EH (cell line): ENCODE measurements at regions not wholly inside any gene's neighbourhood (a gene's known extent, or its start where the extent isn't known, plus 50 kb on each side); places are given as distances from the start of the nearest gene placed in this dataset.

Experiments
- DNase-seq: peaks from one replicate; pipeline ENCODE4 v3.0.0-alpha.2; 2015; ENCODE audit warnings: low read depth

DNA sequence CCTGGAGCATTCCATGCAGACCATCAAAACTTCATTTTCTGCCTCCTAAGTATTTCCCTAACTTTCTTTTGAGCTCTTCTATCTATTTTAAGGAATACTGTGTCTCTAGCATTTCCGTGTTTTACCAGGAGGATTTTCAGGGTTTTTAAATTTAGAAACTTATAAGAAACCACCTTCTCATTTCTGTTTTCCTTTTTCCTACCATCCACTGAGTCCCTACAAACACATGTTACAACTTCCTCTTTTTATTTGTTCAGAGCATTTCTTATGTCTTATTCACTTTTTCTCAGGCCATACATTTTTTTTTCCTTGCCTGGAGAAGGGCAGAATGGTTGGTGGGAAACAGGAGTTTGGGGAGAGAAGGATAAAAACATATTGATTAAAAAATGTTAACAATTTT, 130.0 kb upstream of the BMP5 start:
- DNase-seq = no peak

DNA sequence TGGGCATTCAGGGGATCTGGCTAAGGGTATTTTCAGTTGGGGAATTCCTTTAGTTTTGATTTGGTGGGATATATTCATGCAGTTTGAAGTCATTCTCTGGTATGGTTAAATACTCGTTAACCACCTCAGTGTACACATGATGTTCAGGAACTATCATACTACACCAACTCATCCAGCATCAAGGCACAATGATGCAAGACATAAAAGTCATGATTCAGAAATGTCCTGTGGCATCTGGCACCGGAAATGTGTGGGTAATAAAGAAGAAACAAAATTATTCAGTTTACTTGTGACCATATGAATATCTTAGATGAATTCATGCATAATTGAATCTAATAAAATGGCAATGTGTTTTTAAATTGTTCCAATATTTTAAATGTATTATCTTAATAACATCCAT, 129.0 kb upstream of the BMP5 start:
- peak; percentile 4 for DNase-seq

DNA sequence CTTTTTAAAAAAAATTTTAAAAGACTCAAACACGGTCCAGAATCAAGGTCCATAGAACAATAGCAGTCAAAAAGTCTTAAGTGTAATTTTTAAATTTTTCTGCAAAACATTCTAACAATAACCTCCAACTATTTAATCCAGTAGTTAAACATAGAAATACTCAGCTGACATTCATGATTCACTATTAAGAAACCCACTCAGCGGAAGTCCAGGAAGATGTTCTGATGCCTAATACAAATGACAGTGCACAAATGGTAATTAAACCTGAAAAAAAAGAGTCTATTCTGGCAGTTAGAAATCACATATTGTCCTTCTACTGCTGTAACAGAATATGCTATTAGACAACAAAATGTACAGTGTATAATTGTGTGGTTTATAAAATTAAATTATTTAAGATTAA, 128.2 kb upstream of the BMP5 start:
- no peak for DNase-seq

DNA sequence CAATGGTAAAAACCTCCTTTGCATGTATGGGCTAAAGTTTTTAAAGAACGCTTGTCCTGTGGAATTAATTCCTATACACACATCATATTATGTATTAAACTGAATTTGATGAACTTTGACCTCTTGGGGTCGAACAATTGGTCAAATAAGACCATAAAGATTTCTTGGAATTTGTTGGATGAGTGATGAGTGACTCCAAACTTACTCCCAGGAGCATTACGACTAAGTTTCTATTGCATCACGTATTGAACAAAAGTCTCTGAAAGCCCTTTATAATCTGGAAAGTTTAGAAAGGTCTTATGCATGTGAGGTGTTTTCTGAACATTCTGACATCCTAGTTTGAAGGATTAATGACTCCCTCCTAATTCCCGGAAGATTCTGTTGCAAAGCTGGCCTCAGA, 126.9 kb upstream of the BMP5 start:
- no peak for DNase-seq

DNA sequence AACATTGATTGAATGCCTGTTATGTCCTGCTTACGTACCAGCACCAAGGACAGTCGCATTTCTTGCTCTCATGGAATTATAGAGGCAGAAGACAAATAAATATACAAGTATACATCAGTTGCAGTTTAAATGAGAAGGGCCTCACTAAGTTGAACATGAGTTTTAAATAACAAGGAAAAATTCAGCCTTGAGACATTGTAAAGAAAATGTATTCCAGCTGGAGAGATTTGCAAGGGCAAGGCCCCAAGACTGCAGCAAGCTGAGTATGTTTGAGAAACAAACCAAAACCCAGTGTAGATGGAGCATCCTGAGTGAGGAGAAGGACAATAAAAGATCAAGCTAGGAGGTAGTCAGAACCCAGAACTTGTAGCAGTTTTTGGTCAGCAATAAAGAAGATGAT, 123.2 kb upstream of the BMP5 start:
- DNase-seq = no peak

DNA sequence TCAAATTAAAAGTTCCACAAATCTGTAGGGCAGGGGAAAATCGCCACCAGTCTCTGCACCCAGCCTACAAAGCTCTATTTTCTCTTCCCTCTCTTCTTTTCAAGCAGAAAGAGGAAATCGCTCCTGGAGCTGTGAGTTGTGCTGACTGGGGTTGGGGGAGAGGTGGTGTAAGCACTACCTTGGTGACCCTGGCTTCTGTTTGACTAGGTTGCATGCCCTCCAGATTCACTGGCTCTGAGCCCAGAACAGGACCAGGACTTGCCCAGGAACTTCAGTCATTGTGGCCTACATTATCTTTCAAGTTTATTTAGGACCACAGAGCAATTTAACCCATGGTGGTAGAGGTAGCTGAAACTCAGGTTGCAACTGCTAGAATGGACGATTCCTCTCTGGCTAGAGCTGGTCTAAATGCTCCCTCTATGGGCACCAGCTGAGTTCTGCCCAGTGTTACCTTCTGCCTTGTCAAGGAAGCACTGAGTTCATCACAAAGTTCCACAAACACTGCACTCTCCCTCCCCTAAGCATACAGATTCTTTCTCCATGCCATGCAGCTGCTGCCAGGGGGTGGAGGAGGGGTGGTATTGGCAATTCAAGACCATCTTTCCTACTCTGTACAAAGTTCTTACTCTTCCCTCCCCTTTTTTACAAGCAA, 122.0 kb upstream of the BMP5 start:
- no peak for DNase-seq

DNA sequence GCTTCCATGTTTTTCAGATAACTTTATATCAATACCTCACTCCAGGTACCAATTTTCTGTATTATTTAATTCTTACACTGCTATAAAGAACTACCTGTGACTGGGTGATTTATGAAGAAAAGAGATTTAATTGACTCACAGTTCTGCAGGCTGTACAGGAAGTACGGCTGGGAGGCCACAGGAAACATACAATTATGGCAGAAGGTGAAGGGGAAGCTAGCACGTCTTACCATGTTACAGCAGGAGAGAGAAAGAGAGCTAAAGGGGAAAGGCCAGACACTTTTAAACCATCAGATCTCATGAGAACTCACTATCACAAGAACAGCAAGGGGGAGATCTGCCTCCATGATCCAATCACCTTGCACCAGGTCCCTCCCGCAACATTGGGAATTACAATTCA, 119.1 kb upstream of the BMP5 start:
- no peak for DNase-seq

DNA sequence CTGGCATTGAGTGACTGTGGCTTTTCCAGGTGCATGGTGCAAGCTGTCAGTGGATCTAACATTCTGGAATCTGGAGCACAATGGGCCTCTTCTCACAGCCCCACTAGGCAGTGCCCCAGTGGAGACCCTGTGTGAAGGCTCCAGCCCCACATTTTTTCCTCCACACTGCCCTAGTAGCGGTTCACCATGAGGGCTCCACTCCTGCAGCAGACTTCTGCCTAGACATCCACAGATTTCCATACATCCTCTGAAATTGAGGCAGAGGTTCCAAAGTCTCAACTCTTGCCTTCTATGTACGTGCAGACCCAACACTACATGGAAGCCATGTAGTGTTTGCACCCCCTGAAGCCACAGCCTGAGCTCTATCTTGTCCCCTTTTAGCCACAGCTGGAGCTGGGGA, 118.0 kb upstream of the BMP5 start:
- no peak for DNase-seq

DNA sequence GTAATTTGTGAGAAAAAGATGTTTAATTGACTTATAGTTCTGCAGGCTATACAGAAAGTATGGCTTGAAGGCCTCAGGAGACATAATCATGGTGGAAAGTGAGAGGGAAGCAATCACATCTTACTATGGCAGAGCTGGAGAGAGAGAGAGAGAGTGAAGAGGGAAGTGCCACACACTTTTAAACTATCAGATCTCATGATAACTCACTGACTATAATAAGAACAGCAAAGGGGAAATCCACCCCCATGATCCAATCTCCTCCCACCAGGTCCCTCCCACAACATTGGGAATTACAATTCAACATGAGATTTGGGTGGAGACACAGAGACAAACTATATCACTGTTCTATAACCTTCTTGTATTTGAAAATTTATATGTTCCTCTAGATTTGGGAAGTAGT, 117.2 kb upstream of the BMP5 start:
- DNase-seq = no peak

DNA sequence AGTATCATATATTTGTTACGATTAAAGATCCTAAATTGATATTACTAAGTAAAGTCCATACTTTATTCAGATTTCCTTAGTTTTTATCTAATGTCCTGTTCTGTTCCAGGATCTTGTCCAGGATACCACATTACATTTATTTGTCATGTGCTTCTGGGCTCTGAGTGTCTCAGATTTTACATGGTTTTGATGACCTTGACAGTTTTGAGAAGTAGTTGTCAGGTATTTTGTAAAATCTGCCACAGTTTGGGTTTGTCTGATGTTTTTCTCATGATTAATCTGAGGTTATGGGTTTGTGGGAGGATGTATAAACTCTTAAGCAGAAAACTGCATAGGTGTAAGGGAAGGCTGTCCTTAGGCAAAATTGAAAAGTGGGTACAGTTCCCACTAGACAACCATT, 109.9 kb upstream of the BMP5 start:
- no peak for DNase-seq

DNA sequence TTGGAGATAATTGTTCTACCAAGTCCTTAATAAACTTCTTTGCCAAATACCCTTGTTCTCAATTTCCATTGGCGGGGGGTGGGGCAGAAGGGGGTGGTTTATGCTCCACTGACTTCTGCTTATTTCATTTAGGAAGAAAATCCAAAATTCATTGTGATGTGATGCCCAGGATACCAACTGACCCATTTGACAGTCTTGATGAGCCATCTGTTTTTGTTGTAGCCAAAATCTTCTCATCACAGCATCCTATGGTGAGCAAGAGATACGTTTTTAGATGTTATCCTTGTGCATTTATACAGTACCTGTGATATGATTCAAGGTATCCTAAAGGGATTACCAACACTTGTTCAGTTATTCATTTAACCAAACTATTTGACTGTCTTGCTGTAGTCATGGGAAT, 108.5 kb upstream of the BMP5 start:
- no peak for DNase-seq

DNA sequence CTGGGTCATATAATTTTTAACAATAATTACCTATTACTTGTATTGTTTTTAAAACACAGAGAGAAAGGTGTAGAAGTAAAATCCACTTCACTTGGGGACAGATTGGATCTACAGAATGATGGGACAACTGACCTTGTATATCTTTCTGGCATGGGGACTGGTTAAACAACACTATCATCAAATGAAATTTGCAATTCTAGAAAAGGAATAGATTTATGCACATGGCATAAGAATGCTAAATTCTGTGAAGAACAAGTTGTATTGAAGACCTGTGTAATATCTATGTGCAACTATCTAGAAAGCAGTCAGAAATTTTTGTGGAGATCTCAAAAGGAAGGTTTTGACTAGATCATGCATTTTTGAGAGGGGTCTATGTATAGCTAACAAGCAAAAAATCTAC, 106.3 kb upstream of the BMP5 start:
- DNase-seq = no peak

DNA sequence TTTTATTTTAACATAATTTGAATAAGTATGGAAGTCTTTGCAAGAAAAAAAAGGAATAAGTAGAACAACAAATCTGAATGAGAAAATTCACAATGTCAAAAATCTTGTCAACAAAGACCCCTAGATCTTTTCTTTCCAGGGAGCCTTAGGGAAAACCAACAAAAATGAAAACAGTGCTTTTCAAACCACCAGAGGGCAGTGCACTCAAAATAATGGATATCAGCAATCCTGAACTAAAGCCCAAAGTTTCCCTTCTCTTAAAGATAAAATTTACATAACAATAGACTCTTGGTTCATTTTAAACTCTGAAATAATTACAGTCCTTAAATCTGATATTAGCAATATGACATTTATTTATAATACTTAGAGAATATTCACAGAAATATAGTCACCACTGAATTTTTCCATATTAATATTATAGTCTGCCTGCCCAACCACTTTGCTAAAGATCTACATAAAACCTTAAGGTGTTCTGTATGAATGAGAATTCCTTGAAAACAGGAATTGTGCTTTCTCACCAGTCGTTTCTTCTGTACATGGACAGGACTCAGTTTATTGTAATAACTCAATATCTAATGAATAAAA, 105.3 kb upstream of the BMP5 start:
- peak; percentile 45 for DNase-seq

DNA sequence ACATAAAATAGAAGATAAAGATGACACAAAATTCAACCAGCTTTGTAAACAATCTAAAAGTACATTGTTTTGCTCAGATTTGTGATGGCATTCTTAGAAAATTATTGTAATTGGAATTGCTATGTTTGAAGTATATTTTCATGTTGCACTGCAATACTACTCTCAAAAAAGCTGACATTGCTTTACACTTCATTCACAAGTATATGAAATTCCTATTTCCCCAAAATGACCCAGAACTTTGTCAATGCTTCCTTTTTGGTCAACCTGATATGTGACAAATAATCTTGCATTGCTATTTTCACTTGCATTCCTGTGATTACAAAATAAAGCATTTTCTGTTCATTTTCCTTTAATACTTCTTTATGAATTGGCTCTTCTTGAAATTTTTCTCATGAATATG, 104.1 kb upstream of the BMP5 start:
- DNase-seq = no peak

DNA sequence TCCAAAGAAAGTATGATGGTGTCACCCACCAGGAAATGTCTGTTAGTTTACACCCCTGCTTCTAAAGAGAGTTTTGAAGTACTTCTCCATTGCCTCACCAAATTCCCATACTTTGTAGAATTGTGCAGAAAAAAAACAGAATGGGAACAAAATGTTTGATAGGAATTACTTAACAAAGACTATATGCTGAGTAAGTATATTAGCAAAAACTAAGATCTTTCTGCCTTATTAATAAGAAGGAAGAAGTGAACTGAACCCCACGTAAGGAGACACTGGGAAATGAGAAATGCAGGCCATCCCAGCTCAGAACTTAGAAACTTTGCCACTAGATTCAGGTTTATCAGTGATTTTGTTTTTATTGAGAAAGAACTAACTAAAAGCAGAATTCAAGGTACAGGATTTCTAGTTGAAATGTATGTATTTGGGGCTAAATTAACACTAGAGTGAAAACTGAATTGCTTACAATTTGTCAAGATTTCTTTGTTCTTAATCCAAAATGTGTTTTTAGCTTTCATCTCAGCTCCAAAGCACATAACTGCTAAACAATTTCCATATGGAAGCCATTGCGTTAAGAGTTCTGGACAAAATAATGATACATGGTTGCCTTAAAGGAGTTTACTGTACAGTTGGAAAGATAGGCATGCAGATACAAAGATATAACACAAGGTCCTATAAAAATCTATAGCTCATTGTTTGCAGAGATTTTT, 102.7 kb upstream of the BMP5 start:
- DNase-seq = no peak

DNA sequence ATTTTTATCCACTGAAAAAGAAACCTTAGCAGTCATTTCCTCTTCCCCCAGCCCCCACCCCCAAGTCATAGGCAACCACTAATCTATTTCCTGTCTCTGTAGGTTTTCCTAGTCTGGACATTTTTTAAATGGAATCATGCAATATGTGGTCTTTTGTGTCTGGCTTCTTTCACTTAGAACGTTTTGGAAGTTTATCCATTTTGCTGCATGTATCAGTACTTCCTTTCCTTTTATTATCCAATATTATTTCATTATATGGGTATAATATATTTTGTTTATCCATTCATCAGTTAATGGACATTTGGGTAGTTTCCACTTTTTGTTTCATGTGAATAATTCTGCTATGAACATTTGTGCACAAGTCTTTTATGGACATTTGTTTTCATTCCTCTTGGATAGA, 99.3 kb upstream of the BMP5 start:
- no peak for DNase-seq

DNA sequence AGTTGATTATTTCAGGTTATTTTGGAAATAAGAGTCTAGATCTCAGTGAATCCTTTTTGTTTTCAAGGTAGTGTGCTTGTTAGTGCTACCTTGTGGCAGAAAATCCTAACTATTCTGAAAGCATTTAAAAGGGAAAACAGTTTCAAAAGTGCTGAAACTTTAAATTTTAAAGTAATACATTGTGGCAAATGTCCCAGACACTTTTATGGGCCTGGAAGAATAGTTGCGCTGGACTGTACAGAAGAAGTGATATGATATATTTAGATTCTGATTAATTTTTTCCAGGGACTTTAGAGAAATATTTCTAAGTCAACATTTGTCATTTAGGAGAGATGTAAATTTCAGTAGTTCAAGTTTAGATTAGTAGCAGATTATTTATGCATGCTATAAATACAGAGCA, 96.7 kb upstream of the BMP5 start:
- no peak for DNase-seq

DNA sequence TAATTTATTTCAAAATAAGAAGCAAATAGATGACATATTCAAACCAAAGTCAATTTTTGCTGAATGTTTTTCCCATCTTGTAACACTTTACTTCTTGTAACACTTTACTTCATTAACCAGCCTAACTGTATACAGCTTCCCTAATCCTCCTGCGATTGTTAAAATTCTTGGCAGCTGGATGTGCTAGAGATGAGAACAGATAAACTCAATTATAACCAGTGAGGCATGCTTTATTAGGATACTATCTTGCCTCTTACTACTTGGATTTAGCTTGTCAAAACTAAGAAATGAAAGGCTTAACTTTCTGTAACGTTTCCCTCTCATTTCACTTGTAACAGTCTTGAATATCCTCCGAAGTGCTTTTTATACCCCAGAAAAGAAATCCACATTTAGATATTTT, 94.1 kb upstream of the BMP5 start:
- DNase-seq = no peak

DNA sequence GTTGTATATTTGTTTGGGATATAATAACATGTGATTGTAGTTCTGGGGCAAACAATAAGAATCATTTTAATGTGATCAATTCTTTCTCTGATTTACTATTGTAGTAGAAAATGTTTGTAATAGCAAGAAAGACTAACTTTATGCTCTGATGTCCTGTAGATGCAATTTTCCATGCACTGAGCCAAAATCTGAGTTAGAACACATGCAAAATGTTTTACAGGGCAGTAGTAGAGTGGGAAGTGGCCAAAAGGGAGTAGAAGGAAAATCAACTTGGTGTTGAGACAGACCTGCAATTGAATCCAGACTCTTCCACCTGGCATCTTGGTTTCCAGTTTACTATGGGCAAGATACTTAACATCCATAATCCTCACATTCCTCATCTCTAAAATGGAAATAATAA, 93.5 kb upstream of the BMP5 start:
- DNase-seq = no peak

DNA sequence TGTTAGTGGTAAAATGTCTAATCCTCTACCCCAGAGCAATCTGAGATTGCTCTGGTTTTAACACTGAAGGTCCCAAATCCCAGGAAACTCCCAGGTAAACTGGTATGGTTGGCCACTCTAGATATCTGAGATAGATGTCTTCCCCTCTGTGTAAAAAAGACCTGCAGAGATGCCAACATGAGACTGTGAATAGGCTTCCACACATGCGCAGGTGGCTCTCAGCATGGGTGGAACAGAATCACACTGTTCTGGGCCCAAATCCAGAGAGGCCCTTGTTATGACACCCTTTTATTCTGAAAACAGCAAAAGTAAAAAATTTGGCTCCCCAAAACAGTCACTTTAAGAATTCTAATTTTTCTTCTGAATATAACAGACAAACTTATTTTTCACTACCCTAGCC, 88.7 kb upstream of the BMP5 start:
- no peak for DNase-seq

DNA sequence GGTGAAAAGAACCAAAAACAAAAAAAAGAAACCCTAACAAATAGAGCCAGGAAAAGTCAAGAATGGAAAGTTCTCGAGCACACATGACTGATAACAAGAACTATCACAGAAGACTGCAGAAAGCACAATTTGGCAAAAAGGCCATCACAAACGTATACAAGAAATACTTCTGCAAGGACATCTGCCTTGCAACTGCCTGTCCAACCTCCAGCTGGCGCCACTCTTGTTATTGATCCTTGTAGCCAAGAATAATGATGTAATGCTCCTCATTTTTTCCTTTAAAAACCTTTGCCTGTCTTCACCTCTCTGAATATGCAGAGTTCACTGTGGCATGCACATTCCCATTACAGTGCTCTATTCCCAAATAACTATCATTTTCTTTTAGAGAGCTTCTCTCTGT, 87.9 kb upstream of the BMP5 start:
- no peak for DNase-seq

DNA sequence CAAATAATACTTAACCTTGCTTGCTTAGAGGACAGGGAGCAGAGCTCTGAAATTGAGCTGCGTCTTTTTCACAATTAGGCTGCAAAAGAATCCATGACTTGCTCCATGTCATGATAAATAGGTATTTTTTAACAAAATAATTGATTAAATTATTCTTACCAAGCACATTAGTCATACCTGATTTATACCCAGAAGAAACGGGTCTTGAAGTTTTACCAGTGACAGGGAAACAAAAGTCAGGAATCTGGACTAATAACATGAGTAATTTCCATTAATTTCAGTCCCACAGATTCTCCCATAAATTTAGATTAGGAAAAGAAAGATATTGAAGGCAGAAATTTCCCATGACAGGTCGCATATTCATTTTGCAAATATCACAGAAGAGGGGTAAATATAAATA, 85.0 kb upstream of the BMP5 start:
- no peak for DNase-seq

DNA sequence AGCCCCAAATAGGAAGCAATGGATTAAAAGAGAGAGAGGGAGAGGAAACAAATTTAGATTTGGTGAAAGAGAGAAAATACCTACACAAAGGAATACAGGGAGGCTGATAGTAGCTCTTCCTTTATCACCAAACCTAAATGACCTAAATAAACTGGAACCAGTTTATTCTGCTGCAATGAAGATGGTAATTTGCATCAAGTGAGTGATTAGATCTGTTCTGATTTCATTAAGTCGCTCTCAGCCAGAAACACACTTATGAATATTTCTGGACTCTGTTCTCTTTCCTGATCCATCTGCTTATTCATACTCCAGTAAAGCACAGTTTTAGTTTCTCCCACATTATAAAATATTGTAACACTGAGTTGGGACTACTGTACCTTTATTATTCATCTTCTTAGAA, 83.4 kb upstream of the BMP5 start:
- no peak for DNase-seq

DNA sequence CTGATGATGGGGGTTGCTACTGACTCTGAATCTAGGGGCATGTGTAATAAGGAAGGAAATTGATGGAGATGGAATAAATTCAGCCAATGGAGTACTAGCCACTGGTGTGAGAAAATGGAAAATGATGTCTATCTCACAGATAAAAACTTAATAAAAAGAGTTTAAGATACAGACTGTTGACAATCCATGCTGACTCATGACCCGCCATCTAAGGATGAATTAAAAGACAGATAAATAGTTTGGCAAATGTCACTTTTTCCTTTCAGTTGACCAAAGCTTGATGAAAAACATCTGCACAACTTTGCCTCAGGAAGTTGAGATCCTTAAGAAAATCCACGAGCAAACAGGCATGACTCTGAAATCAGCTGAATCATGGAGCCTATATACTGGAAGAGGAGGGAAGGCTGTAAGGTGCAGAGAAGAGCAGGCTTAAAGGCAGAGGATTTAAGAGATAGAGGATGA, 82.6 kb upstream of the BMP5 start:
- DNase-seq = peak; percentile 45
